ENCODE measurements at regions not wholly inside any gene's neighbourhood (a gene's known extent, or its start where the extent isn't known, plus 50 kb on each side); places are given as distances from the start of the nearest gene placed in this dataset.
"Not testable (repeated sequence)": the region's sequence is repeated elsewhere in the genome, so short reads cannot be mapped to it uniquely, and the experiment has no call there.

GRCh38 chr7:97449448-97449847 lies 282.4 kb upstream of the TAC1 start:
- TF ChIP-seq CTCF (conservative IDR thresholded peaks at IDR 0.05; ENCODE audit: low read depth, low read length); EZH2 (IDR thresholded peaks at IDR 0.05; ENCODE audit: borderline replicate concordance, low read depth, low read length, poor library complexity, severe bottlenecking): not testable (repeated sequence)
